SK-N-MC (cell line): ENCODE measurements at regions not wholly inside any gene's neighbourhood (a gene's known extent, or its start where the extent isn't known, plus 50 kb on each side); places are given as distances from the start of the nearest gene placed in this dataset.

ENCODE experiments used
- EZH2 ChIP-seq: fragments of 200-600 bp; sonication (generic); IDR thresholded peaks from one replicate; pipeline ENCODE4 v1.6.1; 2017; ENCODE audit warnings: antibody characterized with exemption
- POLR2AphosphoS5 ChIP-seq: IDR thresholded peaks from 2 replicates; pipeline ENCODE4 v1.6.1; 2012; ENCODE audit warnings: mild to moderate bottlenecking, low read depth, low read length, borderline replicate concordance

DNA sequence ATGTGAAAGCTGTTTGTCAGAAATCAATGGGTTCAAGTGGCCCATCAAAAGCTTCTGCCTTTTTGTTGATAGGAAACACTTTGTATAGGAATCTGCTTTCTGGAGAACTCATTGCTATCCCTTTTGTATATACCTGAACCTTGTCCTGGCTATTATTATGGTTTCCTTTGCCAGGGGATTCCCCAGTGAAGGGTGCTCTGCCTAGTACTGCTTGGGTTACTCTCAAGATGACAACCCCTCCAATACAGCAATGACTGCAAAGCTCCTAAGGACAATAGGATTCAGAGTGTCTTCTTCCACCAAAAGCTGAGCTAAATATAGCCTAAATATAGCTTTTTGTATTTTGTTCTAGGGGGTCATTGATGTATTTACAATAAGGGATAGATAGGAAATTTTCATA lies 54.0 kb upstream of the PTPRK start:
- TF ChIP-seq POLR2AphosphoS5 (no peak), EZH2 (no peak)
